SK-N-MC (cell line): ENCODE measurements at regions not wholly inside any gene's neighbourhood (a gene's known extent, or its start where the extent isn't known, plus 50 kb on each side); places are given as distances from the start of the nearest gene placed in this dataset.

Experiments
- EZH2 ChIP-seq: fragments of 200-600 bp; sonication (generic); IDR thresholded peaks from one replicate; pipeline ENCODE4 v1.6.1; 2017; ENCODE audit warnings: antibody characterized with exemption
- FOXP2 ChIP-seq: optimal IDR thresholded peaks from 2 replicates; pipeline ENCODE3; 2011; ENCODE audit warnings: mild to moderate bottlenecking, moderate library complexity; ENCODE audit not compliant: insufficient read depth; ENCODE audit errors: extremely low read length, control extremely low read depth
- POLR2AphosphoS5 ChIP-seq: IDR thresholded peaks from 2 replicates; pipeline ENCODE4 v1.6.1; 2012; ENCODE audit warnings: mild to moderate bottlenecking, low read depth, low read length, borderline replicate concordance

GRCh38 chr6:167540796-167541195 is 215.9 kb downstream of the TTLL2 start:
- TF ChIP-seq EZH2, result no peak
- TF ChIP-seq POLR2AphosphoS5, result no peak
- TF ChIP-seq FOXP2, result no peak
